ENCODE measurements at regions not wholly inside any gene's neighbourhood (a gene's known extent, or its start where the extent isn't known, plus 50 kb on each side); places are given as distances from the start of the nearest gene placed in this dataset.

DNA sequence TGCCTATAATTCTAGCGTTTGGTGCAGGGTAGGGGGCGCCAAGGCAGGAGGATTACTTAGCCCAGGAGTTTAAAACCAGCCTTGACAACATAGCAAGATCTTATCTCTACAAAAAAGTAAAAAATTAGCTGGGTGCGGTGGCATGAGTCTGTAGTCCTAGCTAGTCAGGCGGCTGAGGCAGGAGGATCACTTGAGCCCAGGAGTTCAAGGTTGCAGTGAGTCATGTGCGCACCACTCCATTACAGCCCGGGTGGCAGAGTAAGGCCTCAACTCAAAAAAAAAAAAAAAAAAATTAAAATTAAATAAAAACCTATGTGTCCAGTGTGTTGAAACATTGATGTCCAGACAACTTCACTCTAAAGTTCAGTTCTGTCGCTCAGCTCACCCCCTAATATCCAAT lies 78.2 kb upstream of the SOX2 start:
- no peak for TF ChIP-seq CTCF (IDR thresholded peaks at IDR 0.05; ENCODE audit: insufficient read depth, low read length, poor library complexity, severe bottlenecking)
- TF ChIP-seq EZH2phosphoT487 (conservative IDR thresholded peaks at IDR 0.05; ENCODE audit: low read length) = no peak

All from SU-DHL-6 (cell line).